WTC11 (cell line): ENCODE measurements at regions not wholly inside any gene's neighbourhood (a gene's known extent, or its start where the extent isn't known, plus 50 kb on each side); places are given as distances from the start of the nearest gene placed in this dataset.

Experiments used
- ATAC-seq: fragments of 200-7000 bp; cut with Tn5 transposase; 2 replicates; pipeline ENCODE4 v1.10.0; 2021; ENCODE audit warnings: mild to moderate bottlenecking, moderate library complexity
- CTCF ChIA-PET: fragments of 300-600 bp; sonication (Branson Sonifier 250); formaldehyde crosslinking; loops from one replicate; lab custom pipeline; 2021; ENCODE audit warnings: antibody characterized with exemption; lab: Charles Lee
- POLR2A ChIA-PET: fragments of 350-600 bp; sonication (Branson Sonifier 250); formaldehyde crosslinking; loops from one replicate; lab custom pipeline; 2021; ENCODE audit warnings: antibody characterized with exemption; lab: Charles Lee
- DNase-seq: peaks from one replicate; pipeline ENCODE4 v3.0.0; 2021; ENCODE audit warnings: low spot score
- H3K27ac Mint-ChIP-seq: 2 replicates; pipeline ENCODE4 v1.8.0; 2021; ENCODE audit warnings: mixed read lengths
- H3K27me3 Mint-ChIP-seq: 2 replicates; pipeline ENCODE4 v1.8.0; 2021; ENCODE audit warnings: low read depth, mild to moderate bottlenecking, moderate library complexity, mixed read lengths
- H3K36me3 Mint-ChIP-seq: 2 replicates; pipeline ENCODE4 v1.8.0; 2021; ENCODE audit warnings: mixed read lengths
- H3K4me1 Mint-ChIP-seq: 2 replicates; pipeline ENCODE4 v1.8.0; 2022; ENCODE audit warnings: mixed read lengths
- H3K4me3 Mint-ChIP-seq: 2 replicates; pipeline ENCODE4 v1.8.0; 2021; ENCODE audit warnings: mild to moderate bottlenecking, moderate library complexity, mixed read lengths
- H3K9me3 Mint-ChIP-seq: 2 replicates; pipeline ENCODE4 v1.8.0; 2021; ENCODE audit warnings: mixed read lengths
- ATF1 ChIP-seq: sonication (generic); formaldehyde crosslinking; IDR thresholded peaks from 2 replicates; pipeline ENCODE4 v1.8.1; 2023; ENCODE audit warnings: mild to moderate bottlenecking, moderate library complexity, missing genetic modification reagents
- EMX1 ChIP-seq: fragments of 250-450 bp; sonication (Bioruptor Pico); IDR thresholded peaks from 2 replicates; pipeline ENCODE4 v1.8.0; 2021; ENCODE audit warnings: mild to moderate bottlenecking
- GTF2I ChIP-seq: fragments of 250-450 bp; sonication (Bioruptor Pico); conservative IDR thresholded peaks from 2 replicates; pipeline ENCODE4 v1.4.0; 2021; ENCODE audit warnings: mild to moderate bottlenecking
- JAZF1 ChIP-seq: fragments of 250-450 bp; sonication (Bioruptor Pico); IDR thresholded peaks from 2 replicates; pipeline ENCODE4 v1.9.0; 2021; ENCODE audit warnings: moderate library complexity, mild to moderate bottlenecking, inconsistent platforms
- MXD4 ChIP-seq: fragments of 250-450 bp; sonication (Bioruptor Pico); IDR thresholded peaks from 2 replicates; pipeline ENCODE4 v1.8.0; 2021; ENCODE audit warnings: mild to moderate bottlenecking, moderate library complexity, borderline replicate concordance
- PRRX2 ChIP-seq: fragments of 250-450 bp; sonication (Bioruptor Pico); IDR thresholded peaks from 2 replicates; pipeline ENCODE4 v1.8.0; 2021; ENCODE audit warnings: mild to moderate bottlenecking
- RELA ChIP-seq: sonication (generic); formaldehyde crosslinking; IDR thresholded peaks from 2 replicates; pipeline ENCODE4 v1.8.1; 2022; ENCODE audit warnings: missing genetic modification reagents, mild to moderate bottlenecking, borderline replicate concordance
- SP1 ChIP-seq: sonication (generic); formaldehyde crosslinking; conservative IDR thresholded peaks from 2 replicates; pipeline ENCODE4 v1.8.1; 2022; ENCODE audit warnings: missing genetic modification reagents
- TEAD1 ChIP-seq: sonication (generic); formaldehyde crosslinking; IDR thresholded peaks from 2 replicates; pipeline ENCODE4 v1.8.0; 2022; ENCODE audit warnings: mild to moderate bottlenecking, missing genetic modification reagents
- TEAD4 ChIP-seq: sonication (generic); formaldehyde crosslinking; IDR thresholded peaks from 2 replicates; pipeline ENCODE4 v1.8.0; 2022; ENCODE audit warnings: mild to moderate bottlenecking, missing genetic modification reagents
- ZNF423 ChIP-seq: fragments of 250-450 bp; sonication (Bioruptor Pico); IDR thresholded peaks from 2 replicates; pipeline ENCODE4 v2.1.2; 2022; ENCODE audit warnings: mild to moderate bottlenecking, moderate library complexity
- TF ChIP-seq, protein P1 (sequence below): sonication (generic); formaldehyde crosslinking; conservative IDR thresholded peaks from 2 replicates; pipeline ENCODE4 v1.8.1; 2023; ENCODE audit warnings: mild to moderate bottlenecking, low read depth, missing genetic modification reagents, moderate library complexity
- TF ChIP-seq, protein P2 (sequence below): sonication (generic); formaldehyde crosslinking; IDR thresholded peaks from 2 replicates; pipeline ENCODE4 v1.8.1; 2022; ENCODE audit warnings: low read depth, mild to moderate bottlenecking, moderate library complexity, missing genetic modification reagents, borderline replicate concordance
- TF ChIP-seq, protein P3 (sequence below): fragments of 250-450 bp; sonication (Bioruptor Pico); IDR thresholded peaks from 2 replicates; pipeline ENCODE4 v1.9.0; 2021; ENCODE audit warnings: mild to moderate bottlenecking
- TF ChIP-seq, protein P4 (sequence below): fragments of 250-450 bp; sonication (Bioruptor Pico); IDR thresholded peaks from 2 replicates; pipeline ENCODE4 v1.9.0; 2021; ENCODE audit warnings: mild to moderate bottlenecking, borderline replicate concordance
- TF ChIP-seq, protein P5 (sequence below): sonication (generic); formaldehyde crosslinking; IDR thresholded peaks from 2 replicates; pipeline ENCODE4 v1.8.1; 2023; ENCODE audit warnings: mild to moderate bottlenecking, missing genetic modification reagents, borderline replicate concordance
- TF ChIP-seq, protein P6 (sequence below): sonication (generic); formaldehyde crosslinking; IDR thresholded peaks from 2 replicates; pipeline ENCODE4 v1.8.1; 2023; ENCODE audit warnings: mild to moderate bottlenecking, missing genetic modification reagents
- TF ChIP-seq, protein P7 (sequence below): sonication (generic); formaldehyde crosslinking; conservative IDR thresholded peaks from 2 replicates; pipeline ENCODE4 v1.8.1; 2022; ENCODE audit warnings: mild to moderate bottlenecking, missing genetic modification reagents

DNA sequence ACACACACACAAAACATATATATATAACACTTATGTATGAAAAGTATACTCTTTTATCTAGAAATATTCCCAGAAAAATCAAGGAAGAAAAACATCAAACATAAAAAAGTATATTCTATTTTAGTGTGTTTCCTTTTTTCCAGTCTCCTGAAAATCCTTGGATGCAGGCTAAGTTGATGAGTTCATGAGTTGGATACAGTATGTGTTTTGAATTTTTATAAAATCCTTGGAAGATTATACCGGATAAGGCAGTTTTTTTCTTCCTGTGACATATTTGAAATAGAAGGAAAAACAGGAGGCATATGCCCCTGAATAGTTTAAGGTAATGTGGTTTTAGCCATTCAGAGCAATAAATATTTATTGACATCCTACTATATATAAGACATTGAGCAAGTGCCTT, 203.6 kb downstream of the SNX18 start (continued):
- TF ChIP-seq, protein P1, sequence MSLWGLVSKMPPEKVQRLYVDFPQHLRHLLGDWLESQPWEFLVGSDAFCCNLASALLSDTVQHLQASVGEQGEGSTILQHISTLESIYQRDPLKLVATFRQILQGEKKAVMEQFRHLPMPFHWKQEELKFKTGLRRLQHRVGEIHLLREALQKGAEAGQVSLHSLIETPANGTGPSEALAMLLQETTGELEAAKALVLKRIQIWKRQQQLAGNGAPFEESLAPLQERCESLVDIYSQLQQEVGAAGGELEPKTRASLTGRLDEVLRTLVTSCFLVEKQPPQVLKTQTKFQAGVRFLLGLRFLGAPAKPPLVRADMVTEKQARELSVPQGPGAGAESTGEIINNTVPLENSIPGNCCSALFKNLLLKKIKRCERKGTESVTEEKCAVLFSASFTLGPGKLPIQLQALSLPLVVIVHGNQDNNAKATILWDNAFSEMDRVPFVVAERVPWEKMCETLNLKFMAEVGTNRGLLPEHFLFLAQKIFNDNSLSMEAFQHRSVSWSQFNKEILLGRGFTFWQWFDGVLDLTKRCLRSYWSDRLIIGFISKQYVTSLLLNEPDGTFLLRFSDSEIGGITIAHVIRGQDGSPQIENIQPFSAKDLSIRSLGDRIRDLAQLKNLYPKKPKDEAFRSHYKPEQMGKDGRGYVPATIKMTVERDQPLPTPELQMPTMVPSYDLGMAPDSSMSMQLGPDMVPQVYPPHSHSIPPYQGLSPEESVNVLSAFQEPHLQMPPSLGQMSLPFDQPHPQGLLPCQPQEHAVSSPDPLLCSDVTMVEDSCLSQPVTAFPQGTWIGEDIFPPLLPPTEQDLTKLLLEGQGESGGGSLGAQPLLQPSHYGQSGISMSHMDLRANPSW (CRISPR knock-in tag): no peak

DNA sequence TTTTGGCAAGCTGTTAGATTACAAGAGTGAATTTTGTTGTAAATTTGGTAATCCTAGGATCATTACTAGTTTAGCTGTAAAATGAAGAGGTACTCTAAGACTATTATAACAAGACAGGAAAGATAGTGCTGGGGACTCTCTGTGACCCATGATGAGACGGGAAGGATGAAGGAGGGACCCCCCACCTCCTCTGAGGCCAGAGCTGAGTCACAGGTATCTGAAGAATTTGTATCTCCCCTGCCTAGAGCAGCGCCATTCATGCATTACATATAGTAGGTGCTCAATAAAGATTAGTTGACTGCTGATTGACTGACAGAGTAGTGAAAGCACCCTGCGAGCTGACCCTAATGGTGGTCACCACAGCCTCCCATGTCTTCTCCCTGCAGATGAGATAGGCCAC, 202.8 kb downstream of the SNX18 start:
- Mint-ChIP-seq H3K9me3 (peaks cover 15% of the 10 kb centered on the region; the same call in 1 of the 2 replicates), H3K4me1 (peaks cover 15% of the 10 kb centered on the region), H3K4me3 (no peak overlapping the region), H3K27ac (no peak overlapping the region), H3K36me3 (no peaks in the 10 kb centered on the region), H3K27me3 (no peaks in the 10 kb centered on the region)
- TF ChIP-seq TEAD1 (CRISPR knock-in tag): no peak
- no peak for TF ChIP-seq PRRX2 (CRISPR knock-in tag)
- no peak for TF ChIP-seq ATF1 (CRISPR knock-in tag)
- TF ChIP-seq ZNF423 (CRISPR knock-in tag): no peak
- TF ChIP-seq, protein P2, sequence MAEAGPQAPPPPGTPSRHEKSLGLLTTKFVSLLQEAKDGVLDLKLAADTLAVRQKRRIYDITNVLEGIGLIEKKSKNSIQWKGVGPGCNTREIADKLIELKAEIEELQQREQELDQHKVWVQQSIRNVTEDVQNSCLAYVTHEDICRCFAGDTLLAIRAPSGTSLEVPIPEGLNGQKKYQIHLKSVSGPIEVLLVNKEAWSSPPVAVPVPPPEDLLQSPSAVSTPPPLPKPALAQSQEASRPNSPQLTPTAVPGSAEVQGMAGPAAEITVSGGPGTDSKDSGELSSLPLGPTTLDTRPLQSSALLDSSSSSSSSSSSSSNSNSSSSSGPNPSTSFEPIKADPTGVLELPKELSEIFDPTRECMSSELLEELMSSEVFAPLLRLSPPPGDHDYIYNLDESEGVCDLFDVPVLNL: no peak
- no peak for TF ChIP-seq SP1
- TF ChIP-seq, protein P3, sequence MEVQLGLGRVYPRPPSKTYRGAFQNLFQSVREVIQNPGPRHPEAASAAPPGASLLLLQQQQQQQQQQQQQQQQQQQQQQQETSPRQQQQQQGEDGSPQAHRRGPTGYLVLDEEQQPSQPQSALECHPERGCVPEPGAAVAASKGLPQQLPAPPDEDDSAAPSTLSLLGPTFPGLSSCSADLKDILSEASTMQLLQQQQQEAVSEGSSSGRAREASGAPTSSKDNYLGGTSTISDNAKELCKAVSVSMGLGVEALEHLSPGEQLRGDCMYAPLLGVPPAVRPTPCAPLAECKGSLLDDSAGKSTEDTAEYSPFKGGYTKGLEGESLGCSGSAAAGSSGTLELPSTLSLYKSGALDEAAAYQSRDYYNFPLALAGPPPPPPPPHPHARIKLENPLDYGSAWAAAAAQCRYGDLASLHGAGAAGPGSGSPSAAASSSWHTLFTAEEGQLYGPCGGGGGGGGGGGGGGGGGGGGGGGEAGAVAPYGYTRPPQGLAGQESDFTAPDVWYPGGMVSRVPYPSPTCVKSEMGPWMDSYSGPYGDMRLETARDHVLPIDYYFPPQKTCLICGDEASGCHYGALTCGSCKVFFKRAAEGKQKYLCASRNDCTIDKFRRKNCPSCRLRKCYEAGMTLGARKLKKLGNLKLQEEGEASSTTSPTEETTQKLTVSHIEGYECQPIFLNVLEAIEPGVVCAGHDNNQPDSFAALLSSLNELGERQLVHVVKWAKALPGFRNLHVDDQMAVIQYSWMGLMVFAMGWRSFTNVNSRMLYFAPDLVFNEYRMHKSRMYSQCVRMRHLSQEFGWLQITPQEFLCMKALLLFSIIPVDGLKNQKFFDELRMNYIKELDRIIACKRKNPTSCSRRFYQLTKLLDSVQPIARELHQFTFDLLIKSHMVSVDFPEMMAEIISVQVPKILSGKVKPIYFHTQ: no peak
- TF ChIP-seq, protein P4, sequence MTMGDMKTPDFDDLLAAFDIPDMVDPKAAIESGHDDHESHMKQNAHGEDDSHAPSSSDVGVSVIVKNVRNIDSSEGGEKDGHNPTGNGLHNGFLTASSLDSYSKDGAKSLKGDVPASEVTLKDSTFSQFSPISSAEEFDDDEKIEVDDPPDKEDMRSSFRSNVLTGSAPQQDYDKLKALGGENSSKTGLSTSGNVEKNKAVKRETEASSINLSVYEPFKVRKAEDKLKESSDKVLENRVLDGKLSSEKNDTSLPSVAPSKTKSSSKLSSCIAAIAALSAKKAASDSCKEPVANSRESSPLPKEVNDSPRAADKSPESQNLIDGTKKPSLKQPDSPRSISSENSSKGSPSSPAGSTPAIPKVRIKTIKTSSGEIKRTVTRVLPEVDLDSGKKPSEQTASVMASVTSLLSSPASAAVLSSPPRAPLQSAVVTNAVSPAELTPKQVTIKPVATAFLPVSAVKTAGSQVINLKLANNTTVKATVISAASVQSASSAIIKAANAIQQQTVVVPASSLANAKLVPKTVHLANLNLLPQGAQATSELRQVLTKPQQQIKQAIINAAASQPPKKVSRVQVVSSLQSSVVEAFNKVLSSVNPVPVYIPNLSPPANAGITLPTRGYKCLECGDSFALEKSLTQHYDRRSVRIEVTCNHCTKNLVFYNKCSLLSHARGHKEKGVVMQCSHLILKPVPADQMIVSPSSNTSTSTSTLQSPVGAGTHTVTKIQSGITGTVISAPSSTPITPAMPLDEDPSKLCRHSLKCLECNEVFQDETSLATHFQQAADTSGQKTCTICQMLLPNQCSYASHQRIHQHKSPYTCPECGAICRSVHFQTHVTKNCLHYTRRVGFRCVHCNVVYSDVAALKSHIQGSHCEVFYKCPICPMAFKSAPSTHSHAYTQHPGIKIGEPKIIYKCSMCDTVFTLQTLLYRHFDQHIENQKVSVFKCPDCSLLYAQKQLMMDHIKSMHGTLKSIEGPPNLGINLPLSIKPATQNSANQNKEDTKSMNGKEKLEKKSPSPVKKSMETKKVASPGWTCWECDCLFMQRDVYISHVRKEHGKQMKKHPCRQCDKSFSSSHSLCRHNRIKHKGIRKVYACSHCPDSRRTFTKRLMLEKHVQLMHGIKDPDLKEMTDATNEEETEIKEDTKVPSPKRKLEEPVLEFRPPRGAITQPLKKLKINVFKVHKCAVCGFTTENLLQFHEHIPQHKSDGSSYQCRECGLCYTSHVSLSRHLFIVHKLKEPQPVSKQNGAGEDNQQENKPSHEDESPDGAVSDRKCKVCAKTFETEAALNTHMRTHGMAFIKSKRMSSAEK (CRISPR knock-in tag): no peak
- no peak for TF ChIP-seq MXD4
- no peak for TF ChIP-seq RELA (CRISPR knock-in tag)
- TF ChIP-seq, protein P5, sequence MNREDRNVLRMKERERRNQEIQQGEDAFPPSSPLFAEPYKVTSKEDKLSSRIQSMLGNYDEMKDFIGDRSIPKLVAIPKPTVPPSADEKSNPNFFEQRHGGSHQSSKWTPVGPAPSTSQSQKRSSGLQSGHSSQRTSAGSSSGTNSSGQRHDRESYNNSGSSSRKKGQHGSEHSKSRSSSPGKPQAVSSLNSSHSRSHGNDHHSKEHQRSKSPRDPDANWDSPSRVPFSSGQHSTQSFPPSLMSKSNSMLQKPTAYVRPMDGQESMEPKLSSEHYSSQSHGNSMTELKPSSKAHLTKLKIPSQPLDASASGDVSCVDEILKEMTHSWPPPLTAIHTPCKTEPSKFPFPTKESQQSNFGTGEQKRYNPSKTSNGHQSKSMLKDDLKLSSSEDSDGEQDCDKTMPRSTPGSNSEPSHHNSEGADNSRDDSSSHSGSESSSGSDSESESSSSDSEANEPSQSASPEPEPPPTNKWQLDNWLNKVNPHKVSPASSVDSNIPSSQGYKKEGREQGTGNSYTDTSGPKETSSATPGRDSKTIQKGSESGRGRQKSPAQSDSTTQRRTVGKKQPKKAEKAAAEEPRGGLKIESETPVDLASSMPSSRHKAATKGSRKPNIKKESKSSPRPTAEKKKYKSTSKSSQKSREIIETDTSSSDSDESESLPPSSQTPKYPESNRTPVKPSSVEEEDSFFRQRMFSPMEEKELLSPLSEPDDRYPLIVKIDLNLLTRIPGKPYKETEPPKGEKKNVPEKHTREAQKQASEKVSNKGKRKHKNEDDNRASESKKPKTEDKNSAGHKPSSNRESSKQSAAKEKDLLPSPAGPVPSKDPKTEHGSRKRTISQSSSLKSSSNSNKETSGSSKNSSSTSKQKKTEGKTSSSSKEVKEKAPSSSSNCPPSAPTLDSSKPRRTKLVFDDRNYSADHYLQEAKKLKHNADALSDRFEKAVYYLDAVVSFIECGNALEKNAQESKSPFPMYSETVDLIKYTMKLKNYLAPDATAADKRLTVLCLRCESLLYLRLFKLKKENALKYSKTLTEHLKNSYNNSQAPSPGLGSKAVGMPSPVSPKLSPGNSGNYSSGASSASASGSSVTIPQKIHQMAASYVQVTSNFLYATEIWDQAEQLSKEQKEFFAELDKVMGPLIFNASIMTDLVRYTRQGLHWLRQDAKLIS (CRISPR knock-in tag): no peak
- TF ChIP-seq EMX1 (CRISPR knock-in tag): no peak
- no peak for TF ChIP-seq JAZF1 (CRISPR knock-in tag)
- TF ChIP-seq GTF2I (CRISPR knock-in tag): no peak
- TF ChIP-seq TEAD4: no peak
- TF ChIP-seq, protein P6, sequence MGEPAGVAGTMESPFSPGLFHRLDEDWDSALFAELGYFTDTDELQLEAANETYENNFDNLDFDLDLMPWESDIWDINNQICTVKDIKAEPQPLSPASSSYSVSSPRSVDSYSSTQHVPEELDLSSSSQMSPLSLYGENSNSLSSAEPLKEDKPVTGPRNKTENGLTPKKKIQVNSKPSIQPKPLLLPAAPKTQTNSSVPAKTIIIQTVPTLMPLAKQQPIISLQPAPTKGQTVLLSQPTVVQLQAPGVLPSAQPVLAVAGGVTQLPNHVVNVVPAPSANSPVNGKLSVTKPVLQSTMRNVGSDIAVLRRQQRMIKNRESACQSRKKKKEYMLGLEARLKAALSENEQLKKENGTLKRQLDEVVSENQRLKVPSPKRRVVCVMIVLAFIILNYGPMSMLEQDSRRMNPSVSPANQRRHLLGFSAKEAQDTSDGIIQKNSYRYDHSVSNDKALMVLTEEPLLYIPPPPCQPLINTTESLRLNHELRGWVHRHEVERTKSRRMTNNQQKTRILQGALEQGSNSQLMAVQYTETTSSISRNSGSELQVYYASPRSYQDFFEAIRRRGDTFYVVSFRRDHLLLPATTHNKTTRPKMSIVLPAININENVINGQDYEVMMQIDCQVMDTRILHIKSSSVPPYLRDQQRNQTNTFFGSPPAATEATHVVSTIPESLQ (CRISPR knock-in tag): no peak
- TF ChIP-seq, protein P7, sequence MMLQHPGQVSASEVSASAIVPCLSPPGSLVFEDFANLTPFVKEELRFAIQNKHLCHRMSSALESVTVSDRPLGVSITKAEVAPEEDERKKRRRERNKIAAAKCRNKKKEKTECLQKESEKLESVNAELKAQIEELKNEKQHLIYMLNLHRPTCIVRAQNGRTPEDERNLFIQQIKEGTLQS (CRISPR knock-in tag): no peak
- DNase-seq (no peak), ATAC-seq (no peak)
- ChIA-PET POLR2A (no interaction called here), CTCF (no interaction called here)
